Transverse colon (tissue), 4 donors: ENCODE measurements at regions not wholly inside any gene's neighbourhood (a gene's known extent, or its start where the extent isn't known, plus 50 kb on each side); places are given as distances from the start of the nearest gene placed in this dataset.

ENCODE experiments used
- CTCF ChIP-seq, 5 experiments: fragments of 200-600 bp in 3 of 5; fragments of 450-650 bp in 2 of 5; sonication (generic) in 3 of 5; IDR thresholded peaks; 1 replicate in 2 of 5; 2 replicates in 3 of 5; pipeline ENCODE4 v1.5.1; 2016 to 2017; ENCODE audit warnings: antibody characterized with exemption in 5 of 5, inconsistent platforms in 3 of 5, mild to moderate bottlenecking in 2 of 5, moderate library complexity in 1 of 5
- POLR2A ChIP-seq: fragments of 450-650 bp; IDR thresholded peaks from one replicate; pipeline ENCODE4 v1.6.1; 2016; ENCODE audit warnings: antibody characterized with exemption, mild to moderate bottlenecking, moderate library complexity
- POLR2AphosphoS5 ChIP-seq, 3 donors: sonication (generic); formaldehyde crosslinking; IDR thresholded peaks; one replicate each; pipeline ENCODE4 v1.6.1; 2016; ENCODE audit warnings: antibody characterized with exemption in 3 of 3

- TF ChIP-seq CTCF (IDR thresholded peaks at IDR 0.05), result no peak
- no peak for TF ChIP-seq POLR2A
- no peak for TF ChIP-seq POLR2AphosphoS5 (IDR thresholded peaks at IDR 0.05)
Measured at GRCh38 chr16:87216148-87216840, 100.9 kb downstream of the C16orf95 start.
